IPS-20b (cell line): ENCODE measurements at regions not wholly inside any gene's neighbourhood (a gene's known extent, or its start where the extent isn't known, plus 50 kb on each side); places are given as distances from the start of the nearest gene placed in this dataset.
"Not testable (repeated sequence)": the region's sequence is repeated elsewhere in the genome, so short reads cannot be mapped to it uniquely, and the experiment has no call there.

Experiments
- H3K27ac ChIP-seq: one replicate; pipeline ENCODE4 v1.5.1; 2013; ENCODE audit warnings: low read length
- H3K27me3 ChIP-seq: 2 replicates; pipeline ENCODE4 v1.6.1; 2013; ENCODE audit warnings: mild to moderate bottlenecking, low read length, inconsistent platforms; ENCODE audit not compliant: insufficient read depth
- H3K36me3 ChIP-seq: 2 replicates; pipeline ENCODE4 v1.6.1; 2013; ENCODE audit warnings: low read depth, mild to moderate bottlenecking, inconsistent platforms, low read length, moderate library complexity; ENCODE audit not compliant: insufficient read depth
- H3K4me1 ChIP-seq: 2 replicates; pipeline ENCODE4 v1.6.1; 2013; ENCODE audit warnings: mild to moderate bottlenecking, control low read depth, inconsistent platforms, low read length, moderate library complexity; ENCODE audit not compliant: insufficient read depth
- H3K4me3 ChIP-seq: 2 replicates; pipeline ENCODE4 v1.5.1; 2013; ENCODE audit warnings: mild to moderate bottlenecking, low read length, inconsistent platforms
- H3K9ac ChIP-seq: 2 replicates; pipeline ENCODE4 v1.6.1; 2013; ENCODE audit warnings: low read depth, mild to moderate bottlenecking, inconsistent platforms, low read length, moderate library complexity
- H3K9me3 ChIP-seq: 2 replicates; pipeline ENCODE4 v1.6.1; 2013; ENCODE audit warnings: mild to moderate bottlenecking, low read depth, low read length, inconsistent platforms; ENCODE audit not compliant: insufficient read depth

GRCh38 chrX:39773923-39774773, 323.6 kb downstream of the BCOR start:
- peak overlapping the region; percentile 28; the same call in 1 of the 2 replicates for H3K9ac ChIP-seq
- no peak overlapping the region for H3K4me3 ChIP-seq
- no peaks in the 10 kb centered on the region for H3K27me3 ChIP-seq
- H3K9me3 ChIP-seq = no peaks in the 10 kb centered on the region
- no peaks in the 10 kb centered on the region for H3K36me3 ChIP-seq
- peaks cover 36% of the 10 kb centered on the region for H3K4me1 ChIP-seq
- peak overlapping the region; percentile 14 for H3K27ac ChIP-seq

- no peak overlapping the region for H3K27ac ChIP-seq
- peak overlapping the region; percentile 28; the same call in 1 of the 2 replicates for H3K9ac ChIP-seq
- peaks cover 36% of the 10 kb centered on the region for H3K4me1 ChIP-seq
These were observed 322.9 kb downstream of the BCOR start for GRCh38 chrX:39774774-39775328.

GRCh38 chrX:39777623-39778025, 320.1 kb downstream of the BCOR start:
- no peaks in the 10 kb centered on the region for H3K27me3 ChIP-seq
- no peaks in the 10 kb centered on the region for H3K36me3 ChIP-seq
- peaks cover 8% of the 10 kb centered on the region for H3K9me3 ChIP-seq
- no peak overlapping the region for H3K9ac ChIP-seq
- H3K4me1 ChIP-seq = peaks cover 28% of the 10 kb centered on the region
- no peak overlapping the region for H3K27ac ChIP-seq
- H3K4me3 ChIP-seq = no peak overlapping the region

More at GRCh38 chrX:39774774-39775328, 322.9 kb downstream of the BCOR start:
- no peaks in the 10 kb centered on the region for H3K27me3 ChIP-seq
- H3K9me3 ChIP-seq = peaks cover 4% of the 10 kb centered on the region
- H3K4me3 ChIP-seq = no peak overlapping the region
- H3K36me3 ChIP-seq = no peaks in the 10 kb centered on the region

GRCh38 chrX:39779952-39780783, 317.6 kb downstream of the BCOR start:
- Histone ChIP-seq H3K27me3 (no peaks in the 10 kb centered on the region), H3K9ac (no peak overlapping the region), H3K36me3 (no peaks in the 10 kb centered on the region), H3K27ac (no peak overlapping the region), H3K9me3 (peaks cover 8% of the 10 kb centered on the region), H3K4me3 (no peak overlapping the region), H3K4me1 (peaks cover 6% of the 10 kb centered on the region)

GRCh38 chrX:39782276-39782675, 315.5 kb downstream of the BCOR start:
- no peak overlapping the region for H3K4me3 ChIP-seq

GRCh38 chrX:39787999-39788398, 309.8 kb downstream of the BCOR start:
- no peak overlapping the region for H3K9ac ChIP-seq
- no peak overlapping the region for H3K4me3 ChIP-seq
- no peaks in the 10 kb centered on the region for H3K27me3 ChIP-seq
- H3K36me3 ChIP-seq = no peaks in the 10 kb centered on the region
- no peak overlapping the region for H3K27ac ChIP-seq
- H3K4me1 ChIP-seq = no peaks in the 10 kb centered on the region
- no peaks in the 10 kb centered on the region for H3K9me3 ChIP-seq

More at GRCh38 chrX:39782276-39782675, 315.5 kb downstream of the BCOR start:
- Histone ChIP-seq H3K36me3 (no peaks in the 10 kb centered on the region), H3K9ac (no peak overlapping the region), H3K9me3 (peaks cover 8% of the 10 kb centered on the region), H3K27ac (no peak overlapping the region), H3K4me1 (peaks cover 5% of the 10 kb centered on the region), H3K27me3 (no peaks in the 10 kb centered on the region)

GRCh38 chrX:39788521-39788920, 309.2 kb downstream of the BCOR start:
- H3K27me3 ChIP-seq = no peaks in the 10 kb centered on the region
- no peak overlapping the region for H3K27ac ChIP-seq
- H3K4me3 ChIP-seq = no peak overlapping the region
- H3K36me3 ChIP-seq = no peaks in the 10 kb centered on the region
- H3K9ac ChIP-seq = no peak overlapping the region
- H3K9me3 ChIP-seq = no peaks in the 10 kb centered on the region
- H3K4me1 ChIP-seq = no peaks in the 10 kb centered on the region

- H3K9me3 ChIP-seq = no peaks in the 10 kb centered on the region
- no peak overlapping the region for H3K9ac ChIP-seq
- H3K27me3 ChIP-seq = no peaks in the 10 kb centered on the region
- H3K4me1 ChIP-seq = no peaks in the 10 kb centered on the region
- H3K4me3 ChIP-seq = no peak overlapping the region
- H3K36me3 ChIP-seq = no peaks in the 10 kb centered on the region
- H3K27ac ChIP-seq = no peak overlapping the region
These were observed 306.1 kb downstream of the BCOR start for GRCh38 chrX:39791691-39792090.

- no peak overlapping the region for H3K4me3 ChIP-seq
- H3K9me3 ChIP-seq = no peaks in the 10 kb centered on the region
- H3K4me1 ChIP-seq = no peaks in the 10 kb centered on the region
- no peaks in the 10 kb centered on the region for H3K36me3 ChIP-seq
- no peaks in the 10 kb centered on the region for H3K27me3 ChIP-seq
- no peak overlapping the region for H3K27ac ChIP-seq
- H3K9ac ChIP-seq = no peak overlapping the region
These were observed 302.2 kb downstream of the BCOR start for GRCh38 chrX:39795605-39796004.

GRCh38 chrX:39796856-39797255, 300.9 kb downstream of the BCOR start:
- H3K27me3 ChIP-seq = no peaks in the 10 kb centered on the region
- no peaks in the 10 kb centered on the region for H3K4me1 ChIP-seq
- no peak overlapping the region for H3K4me3 ChIP-seq
- H3K9ac ChIP-seq = no peak overlapping the region
- no peak overlapping the region for H3K27ac ChIP-seq
- H3K9me3 ChIP-seq = no peaks in the 10 kb centered on the region
- H3K36me3 ChIP-seq = no peaks in the 10 kb centered on the region

- H3K27me3 ChIP-seq, H3K4me3 ChIP-seq, H3K4me1 ChIP-seq, H3K27ac ChIP-seq, H3K9me3 ChIP-seq, H3K9ac ChIP-seq, H3K36me3 ChIP-seq: not testable (repeated sequence)
These were observed 299.3 kb downstream of the BCOR start for GRCh38 chrX:39798488-39798887.
